G401 (cell line): ENCODE measurements at regions not wholly inside any gene's neighbourhood (a gene's known extent, or its start where the extent isn't known, plus 50 kb on each side); places are given as distances from the start of the nearest gene placed in this dataset.

Experiments used
- DNase-seq: peaks from one replicate; pipeline ENCODE4 v3.0.0-alpha.2; 2015; ENCODE audit warnings: low spot score
- in situ Hi-C: cut with HindIII; loops from 2 replicates; pipeline ENCODE4 v1.10.0; 2016; ENCODE audit warnings: low sequenced_read_pairs, mixed read lengths

- in situ Hi-C loops: no loop called here
These were observed 226.5 kb upstream of the GSE1 start for GRCh38 chr16:85386467-85387170.

GRCh38 chr16:85387171-85387507 lies 226.0 kb upstream of the GSE1 start:
- in situ Hi-C loops: no loop called here
- no peak for DNase-seq

More at GRCh38 chr16:85386467-85387170, 226.5 kb upstream of the GSE1 start:
- no peak for DNase-seq

GRCh38 chr16:85387731-85388295 lies 225.3 kb upstream of the GSE1 start:
- in situ Hi-C loops: no loop called here
- DNase-seq: no peak

GRCh38 chr16:85389679-85390470 lies 223.2 kb upstream of the GSE1 start:
- DNase-seq: no peak
- in situ Hi-C loops: no loop called here

GRCh38 chr16:85390511-85391174 lies 222.5 kb upstream of the GSE1 start:
- in situ Hi-C loops: no loop called here
- peak; percentile 56 for DNase-seq

GRCh38 chr16:85391175-85391707 lies 221.9 kb upstream of the GSE1 start:
- in situ Hi-C loops: no loop called here
- no peak for DNase-seq

GRCh38 chr16:85391769-85392583 lies 221.1 kb upstream of the GSE1 start:
- no peak for DNase-seq
- in situ Hi-C loops: no loop called here

GRCh38 chr16:85392756-85393673 lies 220.1 kb upstream of the GSE1 start:
- in situ Hi-C loops: no loop called here
- DNase-seq: no peak

GRCh38 chr16:85393674-85394451 lies 219.3 kb upstream of the GSE1 start:
- DNase-seq: no peak
- in situ Hi-C loops: no loop called here

GRCh38 chr16:85394456-85395206 lies 218.5 kb upstream of the GSE1 start:
- in situ Hi-C loops: no loop called here
- DNase-seq: no peak

GRCh38 chr16:85395207-85395912 lies 217.8 kb upstream of the GSE1 start:
- in situ Hi-C loops: no loop called here
- DNase-seq: no peak

- in situ Hi-C loops: no loop called here
- no peak for DNase-seq
These were observed 216.9 kb upstream of the GSE1 start for GRCh38 chr16:85395913-85396878.

- in situ Hi-C loops: no loop called here
- no peak for DNase-seq
These were observed 215.9 kb upstream of the GSE1 start for GRCh38 chr16:85396879-85397871.

- in situ Hi-C loops: no loop called here
- DNase-seq: no peak
These were observed 215.1 kb upstream of the GSE1 start for GRCh38 chr16:85398050-85398451.
